ENCODE measurements at regions not wholly inside any gene's neighbourhood (a gene's known extent, or its start where the extent isn't known, plus 50 kb on each side); places are given as distances from the start of the nearest gene placed in this dataset.

DNA sequence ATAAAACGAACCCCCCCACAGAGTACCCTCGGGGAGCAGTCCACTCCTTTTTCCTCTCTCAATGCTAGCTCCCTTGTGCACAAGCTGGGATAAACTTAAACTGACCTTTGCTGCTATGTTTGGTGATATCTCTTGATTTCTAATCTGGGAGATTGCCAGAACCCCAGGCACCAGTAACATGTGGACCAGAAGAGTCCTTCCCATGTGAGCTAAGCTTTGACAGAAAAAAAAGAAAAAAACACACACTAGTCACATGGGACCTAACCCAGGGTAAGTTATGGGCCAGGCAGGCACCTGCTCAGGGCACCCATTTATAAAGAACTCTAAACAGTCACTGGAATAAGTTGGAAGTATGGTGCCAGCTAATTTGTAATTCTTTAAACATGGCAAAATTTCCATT lies 242.6 kb downstream of the EN1 start:
- TF ChIP-seq POLR2A (IDR thresholded peaks at IDR 0.05; ENCODE audit: low read length) (no peak), GATA1 (IDR thresholded peaks at IDR 0.05; ENCODE audit: low read depth, low read length) (no peak)
